ENCODE measurements at regions not wholly inside any gene's neighbourhood (a gene's known extent, or its start where the extent isn't known, plus 50 kb on each side); places are given as distances from the start of the nearest gene placed in this dataset.

DNA sequence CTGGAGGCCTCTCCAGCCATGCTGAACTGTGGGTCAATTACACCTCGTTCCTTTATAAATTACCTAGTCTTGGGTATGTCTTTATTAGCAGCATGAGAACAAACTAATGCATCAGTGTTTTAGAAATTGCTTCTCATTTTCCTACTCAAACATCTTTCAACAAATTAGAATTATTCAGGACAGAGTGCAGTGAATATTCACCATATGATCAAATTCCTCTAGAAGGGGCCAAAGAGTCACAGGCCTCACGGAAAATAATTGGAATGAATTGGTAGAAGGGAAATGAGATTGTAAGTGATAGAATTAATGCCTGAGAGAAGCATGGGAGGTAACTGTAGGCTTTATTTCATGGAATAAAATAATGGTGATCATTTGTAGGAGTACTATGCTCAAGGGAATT lies 50.5 kb upstream of the CDH11 start:
- Histone ChIP-seq H3K27me3 (ENCODE audit: control insufficient read depth, insufficient read depth, low read length) (no peaks in the 10 kb centered on the region), H3K4me1 (ENCODE audit: control insufficient read depth, extremely low read depth, insufficient read depth, low read length) (peaks cover 5% of the 10 kb centered on the region), H3K4me3 (replicated peaks in 1 of 4; ENCODE audit: control extremely low read depth in 1 of 4, insufficient read depth in 1 of 4, low read depth in 3 of 4, low read length in 4 of 4) (no peak overlapping the region), H3K36me3 (ENCODE audit: control insufficient read depth, insufficient read depth, low read length) (no peaks in the 10 kb centered on the region), H3K27ac (ENCODE audit: insufficient read depth, low read length) (no peak overlapping the region), H3K9ac (ENCODE audit: insufficient read depth, low read length) (no peak overlapping the region), H3K79me2 (ENCODE audit: control insufficient read depth, insufficient read depth, low read length) (no peaks in the 10 kb centered on the region), H2AFZ (ENCODE audit: low read length) (no peak overlapping the region), H3K9me3 (ENCODE audit: control insufficient read depth, insufficient read depth, low read depth, low read length) (no peaks in the 10 kb centered on the region), H3K4me2 (ENCODE audit: extremely low read depth, insufficient read depth, low read length) (no peak overlapping the region), H4K20me1 (ENCODE audit: control insufficient read depth, extremely low read depth, insufficient read depth, low read length) (no peaks in the 10 kb centered on the region)
- TF ChIP-seq EZH2 (IDR thresholded peaks at IDR 0.05; ENCODE audit: low read length, missing control alignments): no peak
- TF ChIP-seq, protein P1, sequence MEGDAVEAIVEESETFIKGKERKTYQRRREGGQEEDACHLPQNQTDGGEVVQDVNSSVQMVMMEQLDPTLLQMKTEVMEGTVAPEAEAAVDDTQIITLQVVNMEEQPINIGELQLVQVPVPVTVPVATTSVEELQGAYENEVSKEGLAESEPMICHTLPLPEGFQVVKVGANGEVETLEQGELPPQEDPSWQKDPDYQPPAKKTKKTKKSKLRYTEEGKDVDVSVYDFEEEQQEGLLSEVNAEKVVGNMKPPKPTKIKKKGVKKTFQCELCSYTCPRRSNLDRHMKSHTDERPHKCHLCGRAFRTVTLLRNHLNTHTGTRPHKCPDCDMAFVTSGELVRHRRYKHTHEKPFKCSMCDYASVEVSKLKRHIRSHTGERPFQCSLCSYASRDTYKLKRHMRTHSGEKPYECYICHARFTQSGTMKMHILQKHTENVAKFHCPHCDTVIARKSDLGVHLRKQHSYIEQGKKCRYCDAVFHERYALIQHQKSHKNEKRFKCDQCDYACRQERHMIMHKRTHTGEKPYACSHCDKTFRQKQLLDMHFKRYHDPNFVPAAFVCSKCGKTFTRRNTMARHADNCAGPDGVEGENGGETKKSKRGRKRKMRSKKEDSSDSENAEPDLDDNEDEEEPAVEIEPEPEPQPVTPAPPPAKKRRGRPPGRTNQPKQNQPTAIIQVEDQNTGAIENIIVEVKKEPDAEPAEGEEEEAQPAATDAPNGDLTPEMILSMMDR (conservative IDR thresholded peaks at IDR 0.05 in 1 of 2, IDR thresholded peaks at IDR 0.05 in 1 of 2; ENCODE audit: low read depth in 1 of 2, low read length in 2 of 2): no peak
- no peak for DNase-seq (ENCODE audit: low read depth in 2 of 2)
